Breast epithelium (tissue), 3 donors: ENCODE measurements at regions not wholly inside any gene's neighbourhood (a gene's known extent, or its start where the extent isn't known, plus 50 kb on each side); places are given as distances from the start of the nearest gene placed in this dataset.
"Not testable (repeated sequence)": the region's sequence is repeated elsewhere in the genome, so short reads cannot be mapped to it uniquely, and the experiment has no call there.

ENCODE experiments used
- CTCF ChIP-seq, 3 donors: fragments of 450-650 bp; IDR thresholded peaks; one replicate each; pipeline ENCODE4 v1.5.1; 2016 to 2017; ENCODE audit warnings: antibody characterized with exemption in 3 of 3, mild to moderate bottlenecking in 3 of 3, moderate library complexity in 3 of 3
- POLR2A ChIP-seq: fragments of 450-650 bp; IDR thresholded peaks from one replicate; pipeline ENCODE4 v1.6.1; 2016; ENCODE audit warnings: antibody characterized with exemption, mild to moderate bottlenecking, moderate library complexity
- POLR2AphosphoS5 ChIP-seq, 3 donors: sonication (generic); formaldehyde crosslinking; IDR thresholded peaks; one replicate each; pipeline ENCODE4 v1.6.1; 2017; ENCODE audit warnings: antibody characterized with exemption in 3 of 3

GRCh38 chr1:206311611-206312273 is 108.4 kb downstream of the SRGAP2 start:
- not testable (repeated sequence) for TF ChIP-seq CTCF (IDR thresholded peaks at IDR 0.05); POLR2A; POLR2AphosphoS5 (IDR thresholded peaks at IDR 0.05)
